Umbilical cord (tissue), 1 donor: ENCODE measurements at regions not wholly inside any gene's neighbourhood (a gene's known extent, or its start where the extent isn't known, plus 50 kb on each side); places are given as distances from the start of the nearest gene placed in this dataset.
"Not testable (repeated sequence)": the region's sequence is repeated elsewhere in the genome, so short reads cannot be mapped to it uniquely, and the experiment has no call there.

Experiments used
- DNase-seq: peaks from one replicate; pipeline ENCODE4 v3.0.0-alpha.2; 2015; ENCODE audit warnings: low spot score

DNA sequence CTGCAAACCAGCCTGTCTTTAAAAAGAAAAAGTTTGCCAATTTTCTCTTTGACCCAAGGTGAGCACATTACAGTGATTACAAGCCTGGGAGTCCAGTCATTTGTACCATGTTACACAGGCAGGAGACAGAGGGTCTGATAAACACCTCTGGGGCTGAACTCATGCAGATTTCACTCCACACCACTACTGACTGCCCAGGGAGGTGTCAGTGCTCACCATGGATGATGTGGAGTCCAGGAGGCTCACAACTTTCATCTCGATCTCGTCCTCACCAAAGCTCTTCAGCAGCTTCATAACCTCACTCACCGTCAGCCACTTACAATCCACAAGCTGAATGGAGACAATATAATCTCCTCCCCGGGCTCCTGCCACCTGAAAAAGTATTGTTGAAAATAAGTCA lies 302.4 kb downstream of the GOLGA6L6 start:
- DNase-seq: not testable (repeated sequence)

DNA sequence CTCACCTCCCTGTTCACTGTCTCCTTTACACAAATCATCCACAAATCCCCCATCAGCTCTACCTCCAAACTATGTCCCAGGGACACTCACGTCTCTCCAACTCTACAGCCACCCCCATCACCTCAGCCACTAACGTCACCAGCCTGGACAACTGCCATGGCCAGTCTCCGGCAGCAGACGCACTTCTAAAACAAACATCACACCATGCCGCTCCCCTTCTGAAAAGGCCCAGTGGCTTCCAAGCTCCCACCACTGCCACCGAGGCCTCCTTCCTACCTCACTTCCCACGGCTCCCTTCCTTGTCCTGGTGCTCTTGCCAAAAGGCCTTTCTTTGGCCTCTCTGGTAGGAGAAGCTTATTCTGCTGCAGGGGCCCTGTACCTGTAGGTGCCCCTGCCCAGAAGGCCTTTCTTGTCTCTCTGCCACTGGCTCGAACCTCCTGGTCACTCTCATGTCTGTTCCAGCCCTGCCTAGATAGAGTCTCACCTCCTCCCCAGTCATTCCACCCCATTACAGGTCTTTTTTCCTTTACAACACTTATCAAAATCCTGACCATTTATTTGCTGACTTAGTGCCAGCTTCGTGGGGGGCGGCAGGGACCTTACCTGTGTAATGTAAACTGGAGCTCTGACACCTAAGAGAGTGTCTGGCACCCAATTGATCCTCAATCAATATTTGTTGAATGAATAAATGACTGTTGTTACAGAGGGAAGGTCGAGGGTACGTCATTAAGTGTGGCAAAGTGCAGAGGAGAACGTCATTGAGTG lies 304.2 kb downstream of the GOLGA6L6 start:
- DNase-seq: not testable (repeated sequence)

DNA sequence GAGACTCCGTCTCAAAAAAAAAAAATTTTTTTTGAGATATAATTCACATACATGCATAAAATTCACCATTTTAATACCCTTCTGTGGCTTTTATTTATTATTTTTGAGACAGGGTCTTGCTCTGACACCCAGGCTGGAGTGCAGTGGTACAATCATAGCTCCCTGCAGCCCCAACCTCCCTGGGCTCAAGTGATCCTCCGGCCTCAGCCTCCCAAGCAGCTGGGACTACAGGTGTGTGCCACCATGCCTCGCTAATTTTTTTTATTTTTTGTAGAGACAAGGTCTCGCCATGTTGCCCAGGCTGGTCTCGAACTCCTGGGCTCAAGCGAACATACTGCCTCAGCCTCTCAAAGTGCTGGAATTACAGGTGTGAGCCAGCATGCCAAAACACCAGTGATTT lies 305.9 kb downstream of the GOLGA6L6 start:
- DNase-seq: not testable (repeated sequence)

DNA sequence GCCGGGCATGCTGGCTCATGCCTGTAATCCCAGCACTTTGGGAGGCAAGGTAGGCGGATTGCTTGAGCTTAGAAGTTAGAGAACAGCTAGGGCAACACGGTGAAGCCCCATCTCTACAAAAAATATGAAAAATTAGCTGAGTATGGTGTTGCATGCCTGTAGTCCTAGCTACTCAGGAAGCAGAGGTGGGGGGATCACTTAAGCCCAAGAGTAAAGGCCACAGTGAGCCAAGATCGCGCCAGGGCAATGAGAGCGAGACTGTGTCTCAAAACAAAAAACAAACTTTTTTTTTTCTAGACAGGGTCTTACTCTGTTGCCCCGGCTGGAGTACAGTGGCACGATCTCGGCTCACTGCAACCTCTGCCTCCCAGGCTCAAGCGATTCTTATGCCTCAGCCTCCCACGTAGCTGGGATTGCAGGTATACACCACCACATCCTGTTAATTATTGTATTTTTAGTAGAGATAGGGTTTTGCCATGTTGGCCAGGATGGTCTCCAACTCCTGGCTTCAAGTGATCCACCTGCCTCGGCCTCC lies 307.5 kb downstream of the GOLGA6L6 start:
- not testable (repeated sequence) for DNase-seq

DNA sequence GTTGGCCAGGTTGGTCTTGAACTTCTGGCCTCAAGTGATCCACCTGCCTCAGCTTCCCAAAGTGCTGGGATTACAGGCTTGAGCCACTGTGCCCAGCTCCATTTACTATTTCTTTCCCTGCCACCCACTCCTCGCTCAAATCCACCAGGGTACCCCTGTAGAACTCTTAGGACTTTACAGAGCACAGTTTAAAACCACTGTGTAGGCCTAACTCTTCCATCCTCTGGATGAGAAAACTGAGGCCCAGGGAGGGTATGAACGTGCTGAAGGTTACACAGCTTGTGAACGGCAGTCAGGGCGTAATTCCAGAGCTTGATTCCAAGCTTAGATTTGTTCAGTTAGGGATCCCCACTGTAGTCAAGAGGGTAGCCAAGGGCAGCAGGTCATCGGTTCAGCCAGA lies 309.1 kb downstream of the GOLGA6L6 start:
- not testable (repeated sequence) for DNase-seq

DNA sequence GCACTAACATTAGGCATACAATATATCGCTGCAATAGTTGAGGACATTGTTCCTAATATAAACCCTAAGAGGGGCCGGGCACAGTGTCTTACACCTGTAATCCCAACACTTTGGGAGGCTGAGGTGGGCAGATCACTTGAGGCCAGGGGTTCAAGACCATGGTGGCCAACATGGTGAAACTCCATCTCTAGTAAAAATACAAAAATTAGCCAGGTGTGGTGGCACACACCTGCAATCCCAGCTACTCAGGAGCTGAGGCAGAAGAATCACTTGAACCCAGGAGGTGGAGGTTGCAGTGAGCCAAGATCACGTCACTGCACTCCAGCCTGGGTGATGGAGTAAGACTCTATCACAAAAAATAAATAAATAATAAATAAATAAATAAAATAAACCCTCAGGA lies 310.9 kb downstream of the GOLGA6L6 start:
- DNase-seq: not testable (repeated sequence)

DNA sequence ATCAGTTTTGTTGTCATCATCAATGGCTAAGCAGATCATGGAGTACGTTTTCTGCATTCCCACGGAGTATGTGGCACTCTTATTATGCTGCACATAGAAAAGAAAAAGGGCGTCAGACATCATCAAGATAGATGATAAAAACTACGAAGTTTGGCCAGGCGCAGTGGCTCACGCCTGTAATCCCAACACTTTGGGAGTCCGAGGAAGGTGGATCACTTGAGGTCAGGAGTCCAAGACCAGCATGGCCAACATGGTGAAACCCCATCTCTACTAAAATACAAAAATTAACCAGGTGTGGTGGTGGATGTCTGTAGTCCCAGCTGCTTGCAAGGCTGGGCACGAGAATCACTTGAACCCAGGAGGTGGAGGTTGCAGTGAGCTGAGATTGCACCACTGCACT lies 312.8 kb downstream of the GOLGA6L6 start:
- not testable (repeated sequence) for DNase-seq

DNA sequence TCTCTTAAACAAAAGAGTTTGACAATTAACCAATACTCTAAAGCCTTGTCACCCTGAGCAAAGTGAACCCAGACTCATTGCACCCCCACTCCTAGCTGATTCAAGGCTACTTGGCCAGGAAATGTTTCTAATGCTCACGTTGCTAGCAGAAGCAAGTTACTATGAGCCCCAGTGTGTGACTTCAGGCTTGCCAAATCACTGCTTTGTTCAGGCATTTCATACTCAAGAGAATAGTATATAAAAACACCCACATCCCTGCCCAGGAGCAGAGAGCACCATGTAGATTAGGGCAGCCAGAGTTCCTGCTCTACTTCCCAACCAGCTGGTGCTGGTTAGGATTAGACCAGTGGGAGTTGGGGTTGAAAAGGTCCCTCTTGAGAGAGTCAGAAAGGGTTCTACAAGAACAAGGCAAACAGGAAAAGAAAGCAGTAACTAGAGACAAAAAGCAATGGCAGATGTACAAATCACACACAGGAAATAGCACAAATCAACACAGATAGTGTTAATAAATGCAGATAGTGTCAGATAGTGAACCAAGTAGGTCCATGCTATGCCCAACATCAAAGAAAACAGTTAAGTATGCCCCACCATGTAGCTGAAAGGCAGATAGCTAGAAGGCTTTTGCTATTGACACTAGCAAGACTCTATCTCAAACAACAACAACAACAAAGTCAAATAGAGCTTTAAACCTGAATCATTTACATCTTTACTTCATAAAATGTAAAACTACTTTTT lies 314.3 kb downstream of the GOLGA6L6 start:
- not testable (repeated sequence) for DNase-seq

DNA sequence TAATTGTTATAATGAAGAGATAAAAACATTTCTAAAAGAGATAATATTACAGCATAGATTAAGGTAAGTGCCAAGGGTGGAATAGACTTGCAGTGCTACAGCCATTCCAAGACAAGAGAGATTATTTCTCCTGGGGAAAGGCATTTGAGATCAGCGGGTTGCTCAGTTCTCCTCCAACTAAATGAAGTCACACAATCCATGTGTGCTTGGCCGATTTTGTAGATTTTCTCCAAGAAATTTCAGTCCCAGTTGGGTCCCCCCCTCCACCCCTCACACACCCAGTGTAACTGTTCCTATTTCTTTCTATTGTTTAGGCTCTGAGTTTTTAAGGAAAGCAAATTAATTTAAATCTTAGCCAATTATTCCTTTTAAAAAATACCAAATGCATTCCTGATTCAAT lies 315.1 kb downstream of the GOLGA6L6 start:
- DNase-seq: not testable (repeated sequence)

DNA sequence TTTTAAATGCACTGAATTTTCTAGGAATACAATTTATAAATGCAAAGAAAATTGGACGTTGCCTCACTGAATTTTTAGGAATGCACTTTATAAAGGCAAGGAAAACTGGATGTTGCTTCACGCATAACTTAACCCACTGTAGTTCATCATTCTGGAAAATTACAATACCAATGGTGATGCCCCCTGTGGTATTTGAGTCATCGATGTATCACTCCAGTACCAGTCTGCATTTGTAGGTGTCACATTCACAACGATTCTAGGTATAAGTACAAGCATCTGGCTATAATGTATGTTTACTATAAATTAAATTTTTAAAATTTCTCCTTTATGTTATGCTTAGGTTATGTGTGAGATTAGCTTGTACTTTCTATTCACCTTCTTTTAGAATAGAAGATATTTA lies 320.5 kb downstream of the GOLGA6L6 start:
- DNase-seq: not testable (repeated sequence)

DNA sequence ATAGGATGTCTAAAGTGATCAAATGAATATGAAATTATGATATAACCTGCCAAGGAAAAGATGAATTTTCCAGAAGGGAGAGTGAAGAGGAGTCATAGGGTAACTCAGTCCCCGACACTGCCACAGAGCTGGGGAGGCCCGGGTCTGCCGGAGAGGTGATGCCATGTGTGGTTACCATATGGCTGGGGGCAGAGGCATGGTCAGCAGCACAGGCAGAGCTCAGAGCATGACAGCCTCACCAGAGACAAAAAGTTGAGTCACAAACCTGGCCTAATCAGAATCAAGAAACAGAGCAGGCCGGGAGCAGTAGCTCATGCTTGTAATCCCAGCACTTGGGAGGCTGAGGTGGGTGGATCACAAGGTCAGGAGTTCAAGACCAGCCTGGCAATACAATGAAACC lies 322.4 kb downstream of the GOLGA6L6 start:
- not testable (repeated sequence) for DNase-seq

DNA sequence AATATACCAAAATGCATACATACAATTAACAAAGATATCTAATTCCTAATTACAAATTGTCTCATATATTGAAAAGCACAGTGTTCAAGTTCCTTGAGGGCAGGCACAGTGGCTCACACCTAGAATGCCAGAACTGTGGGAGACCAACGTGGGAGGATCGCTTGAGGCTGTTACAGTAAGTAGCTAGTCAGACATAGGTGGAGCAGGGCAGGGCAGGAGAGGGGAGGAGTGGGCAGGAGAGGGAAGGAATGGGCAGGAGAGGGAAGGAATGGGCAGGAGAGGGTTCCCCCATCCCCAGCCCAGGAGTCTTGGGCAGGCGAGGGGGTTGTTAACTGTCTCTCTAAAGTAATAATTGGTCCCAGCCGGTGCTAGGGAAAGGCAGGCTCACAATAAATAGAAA lies 325.9 kb downstream of the GOLGA6L6 start:
- not testable (repeated sequence) for DNase-seq

DNA sequence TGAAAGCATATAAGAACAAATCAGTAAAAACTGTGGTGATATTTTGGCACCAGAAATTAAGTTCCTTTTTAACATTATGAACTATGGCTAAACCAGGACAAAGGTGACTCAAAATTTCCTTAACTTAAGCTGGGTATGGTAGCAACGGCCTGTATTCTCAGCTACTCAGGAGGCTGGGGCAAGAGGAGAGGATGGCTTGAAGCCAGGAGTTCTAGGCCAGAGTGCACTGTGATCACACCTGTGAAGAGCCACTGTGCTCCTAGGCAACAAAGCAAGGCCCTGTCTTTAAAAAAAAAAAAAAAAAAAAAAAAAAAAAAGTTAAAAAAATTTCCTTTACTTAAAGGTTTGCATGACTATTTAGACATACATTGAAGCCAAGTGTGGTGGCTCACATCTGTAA lies 327.5 kb downstream of the GOLGA6L6 start:
- DNase-seq: not testable (repeated sequence)

DNA sequence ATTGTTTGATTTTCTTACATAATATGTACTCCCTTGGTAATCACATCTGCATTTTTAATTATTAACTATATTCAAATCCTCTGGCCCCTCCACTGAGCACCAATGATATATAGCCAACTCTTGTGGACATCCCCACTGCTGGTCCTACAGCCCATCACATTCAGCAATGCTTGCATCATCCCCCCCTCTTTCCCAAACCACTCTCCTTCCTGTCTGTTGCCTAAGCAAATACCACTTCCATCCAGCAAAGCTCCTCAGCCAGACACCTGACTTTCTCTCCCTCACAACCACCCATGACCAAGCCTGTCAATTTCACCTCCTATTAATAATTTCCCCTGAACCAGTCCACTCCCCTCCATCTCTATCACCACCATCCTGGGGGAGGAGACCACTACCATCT lies 330.1 kb downstream of the GOLGA6L6 start:
- not testable (repeated sequence) for DNase-seq

DNA sequence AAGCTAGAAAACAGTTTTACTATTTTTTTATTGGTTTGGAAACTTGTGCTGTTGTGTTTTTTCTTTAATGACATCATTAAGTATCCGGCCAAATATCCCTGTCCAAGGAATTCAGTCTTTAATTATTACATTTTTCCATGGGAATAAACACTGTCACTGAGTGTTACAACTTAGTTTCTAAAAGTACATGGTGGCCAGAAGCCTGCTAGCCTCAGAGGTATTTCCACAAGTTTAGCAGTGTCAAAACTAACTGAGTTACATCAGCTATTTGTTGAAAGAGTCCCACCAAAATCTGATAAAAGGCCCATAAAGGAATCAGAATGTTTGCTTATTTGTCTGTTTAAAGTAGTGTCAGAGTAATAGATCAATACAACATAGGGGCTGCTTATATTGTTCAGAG lies 331.6 kb downstream of the GOLGA6L6 start:
- not testable (repeated sequence) for DNase-seq

DNA sequence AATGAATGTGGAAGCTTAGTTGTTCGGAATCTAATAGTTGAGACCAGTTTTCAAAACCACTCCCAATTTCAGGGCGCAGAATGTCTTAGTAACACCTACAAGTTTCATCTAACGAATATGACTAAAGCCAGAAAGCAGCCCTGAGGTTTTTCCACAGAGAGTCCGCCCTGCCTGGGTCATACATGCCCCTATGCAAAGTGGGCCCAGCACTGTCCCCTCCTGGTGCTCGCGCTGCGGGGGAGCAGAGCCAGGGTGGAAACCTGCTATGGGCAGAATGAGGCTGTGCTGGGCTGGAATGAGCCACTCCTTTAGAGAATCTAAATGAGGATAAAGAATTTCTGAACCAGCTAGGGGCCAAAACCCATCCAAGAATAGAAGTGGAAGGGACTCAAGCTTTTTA lies 334.0 kb downstream of the GOLGA6L6 start:
- DNase-seq: not testable (repeated sequence)

DNA sequence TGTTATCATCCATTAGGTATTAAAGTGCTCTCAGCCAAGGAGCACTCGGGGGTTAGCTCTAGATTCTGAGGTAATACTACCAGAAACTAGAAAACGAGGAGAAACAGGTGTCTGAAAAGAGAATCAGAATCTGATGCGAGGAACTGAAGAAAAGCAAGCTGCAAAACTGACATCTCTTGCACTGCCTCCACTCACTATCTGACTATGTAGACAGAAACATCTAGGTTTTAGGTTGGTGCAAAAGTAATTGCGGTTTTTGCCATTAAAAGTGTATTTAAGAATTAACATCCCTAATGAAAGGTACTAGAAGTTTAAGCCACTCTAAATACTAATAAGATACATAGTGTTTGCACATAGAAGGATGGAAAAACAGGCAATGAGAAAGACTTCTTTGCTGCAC lies 334.4 kb downstream of the GOLGA6L6 start:
- not testable (repeated sequence) for DNase-seq

DNA sequence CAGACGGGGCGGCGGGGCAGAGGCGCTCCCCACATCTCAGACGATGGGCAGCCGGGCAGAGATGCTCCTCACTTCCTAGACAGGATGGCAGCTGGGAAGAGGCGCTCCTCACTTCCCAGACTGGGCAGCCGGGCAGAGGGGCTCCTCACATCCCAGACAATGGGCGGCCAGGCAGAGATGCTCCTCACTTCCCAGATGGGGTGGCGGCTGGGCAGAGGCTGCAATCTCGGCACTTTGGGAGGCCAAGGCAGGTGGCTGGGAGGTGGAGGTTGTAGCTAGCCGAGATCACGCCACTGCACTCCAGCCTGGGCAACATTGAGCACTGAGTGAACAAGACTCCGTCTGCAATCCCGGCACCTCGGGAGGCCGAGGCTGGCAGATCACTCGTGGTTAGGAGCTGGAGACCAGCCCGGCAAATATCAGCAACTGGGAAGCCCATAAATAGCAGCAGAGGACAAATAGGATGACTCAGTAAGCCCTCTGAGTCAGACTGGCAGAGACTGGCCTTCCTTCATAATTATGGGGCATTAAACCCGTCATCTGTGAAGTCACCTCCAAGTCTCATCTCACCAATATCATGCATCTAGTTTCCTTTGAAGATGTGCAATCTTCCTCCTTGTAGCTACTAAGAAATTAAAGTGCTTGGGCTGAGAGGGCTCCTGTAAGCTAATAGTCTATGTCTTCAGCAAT lies 337.3 kb downstream of the GOLGA6L6 start:
- DNase-seq: not testable (repeated sequence)

DNA sequence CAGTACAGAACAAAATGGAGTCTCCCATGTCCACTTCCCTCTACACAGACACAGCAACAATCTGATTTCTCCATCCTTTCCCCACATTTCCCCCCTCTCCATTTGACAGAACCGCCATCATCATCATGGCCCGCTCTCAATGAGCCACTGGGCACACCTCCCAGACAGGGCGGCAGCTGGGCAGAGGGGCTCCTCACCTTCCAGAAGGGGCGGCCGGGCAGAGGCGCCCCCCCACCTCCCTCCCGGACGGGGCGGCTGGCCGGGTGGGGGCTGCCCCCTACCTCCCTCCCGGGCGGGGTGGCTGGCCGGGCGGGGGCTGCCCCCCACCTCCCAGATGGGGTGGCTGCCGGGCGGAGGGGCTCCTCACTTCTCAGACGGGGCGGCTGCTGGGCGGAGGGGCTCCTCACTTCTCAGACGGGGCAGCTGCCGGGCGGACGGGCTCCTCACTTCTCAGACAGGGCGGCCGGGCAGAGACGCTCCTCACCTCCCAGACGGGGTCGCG lies 337.9 kb downstream of the GOLGA6L6 start:
- not testable (repeated sequence) for DNase-seq

DNA sequence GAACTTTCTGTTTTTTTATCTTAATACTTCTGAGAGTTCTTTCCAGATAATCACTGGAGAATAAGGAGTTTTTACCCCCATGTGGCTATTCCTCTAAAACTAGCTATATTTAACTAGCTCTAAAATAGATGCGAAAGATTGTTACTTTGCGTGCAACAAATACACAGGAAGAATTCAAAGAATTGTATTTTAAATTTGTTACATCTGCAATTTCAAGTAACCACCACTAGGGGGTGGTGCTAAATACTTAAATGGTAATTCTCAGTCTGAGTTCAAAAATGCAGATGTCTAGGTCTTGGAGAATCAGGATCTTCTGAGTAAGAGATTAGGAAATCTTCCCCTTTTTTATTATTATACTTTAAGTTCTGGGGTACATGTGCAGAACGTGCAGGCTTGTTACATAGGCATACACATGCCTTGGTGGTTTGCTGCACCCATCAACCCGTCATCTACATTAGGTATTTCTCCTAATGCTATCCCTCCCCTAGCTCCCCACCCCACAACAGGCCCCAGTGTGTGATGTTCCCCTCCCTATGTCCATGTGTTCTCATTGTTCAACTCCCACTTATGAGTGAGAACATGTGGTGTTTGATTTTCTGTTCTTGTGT lies 346.9 kb downstream of the GOLGA6L6 start:
- DNase-seq: not testable (repeated sequence)
